WTC11 (cell line): ENCODE measurements at regions not wholly inside any gene's neighbourhood (a gene's known extent, or its start where the extent isn't known, plus 50 kb on each side); places are given as distances from the start of the nearest gene placed in this dataset.

ENCODE experiments used
- ATAC-seq: fragments of 200-7000 bp; cut with Tn5 transposase; 2 replicates; pipeline ENCODE4 v1.10.0; 2021; ENCODE audit warnings: mild to moderate bottlenecking, moderate library complexity
- CTCF ChIA-PET: fragments of 300-600 bp; sonication (Branson Sonifier 250); formaldehyde crosslinking; loops from one replicate; lab custom pipeline; 2021; ENCODE audit warnings: antibody characterized with exemption; lab: Charles Lee
- POLR2A ChIA-PET: fragments of 350-600 bp; sonication (Branson Sonifier 250); formaldehyde crosslinking; loops from one replicate; lab custom pipeline; 2021; ENCODE audit warnings: antibody characterized with exemption; lab: Charles Lee
- DNase-seq: peaks from one replicate; pipeline ENCODE4 v3.0.0; 2021; ENCODE audit warnings: low spot score
- H3K27ac Mint-ChIP-seq: 2 replicates; pipeline ENCODE4 v1.8.0; 2021; ENCODE audit warnings: mixed read lengths
- H3K27me3 Mint-ChIP-seq: 2 replicates; pipeline ENCODE4 v1.8.0; 2021; ENCODE audit warnings: low read depth, mild to moderate bottlenecking, moderate library complexity, mixed read lengths
- H3K36me3 Mint-ChIP-seq: 2 replicates; pipeline ENCODE4 v1.8.0; 2021; ENCODE audit warnings: mixed read lengths
- H3K4me1 Mint-ChIP-seq: 2 replicates; pipeline ENCODE4 v1.8.0; 2022; ENCODE audit warnings: mixed read lengths
- H3K4me3 Mint-ChIP-seq: 2 replicates; pipeline ENCODE4 v1.8.0; 2021; ENCODE audit warnings: mild to moderate bottlenecking, moderate library complexity, mixed read lengths
- H3K9me3 Mint-ChIP-seq: 2 replicates; pipeline ENCODE4 v1.8.0; 2021; ENCODE audit warnings: mixed read lengths
- ARID4B ChIP-seq: sonication (generic); formaldehyde crosslinking; IDR thresholded peaks from 2 replicates; pipeline ENCODE4 v1.8.0; 2023; ENCODE audit warnings: missing genetic modification reagents, mild to moderate bottlenecking, borderline replicate concordance
- ATF3 ChIP-seq: sonication (generic); formaldehyde crosslinking; conservative IDR thresholded peaks from 2 replicates; pipeline ENCODE4 v1.8.1; 2022; ENCODE audit warnings: mild to moderate bottlenecking, missing genetic modification reagents
- ETV6 ChIP-seq: sonication (generic); formaldehyde crosslinking; IDR thresholded peaks from 2 replicates; pipeline ENCODE4 v1.8.1; 2022; ENCODE audit warnings: mild to moderate bottlenecking, missing genetic modification reagents
- GABPB1 ChIP-seq: sonication (generic); formaldehyde crosslinking; IDR thresholded peaks from 2 replicates; pipeline ENCODE4 v1.8.1; 2023; ENCODE audit warnings: mild to moderate bottlenecking, missing genetic modification reagents
- HMGA2 ChIP-seq: fragments of 250-450 bp; sonication (Bioruptor Pico); IDR thresholded peaks from 2 replicates; pipeline ENCODE4 v1.4.0; 2021; ENCODE audit warnings: mild to moderate bottlenecking, moderate library complexity
- IRF2 ChIP-seq: sonication (generic); formaldehyde crosslinking; IDR thresholded peaks from 2 replicates; pipeline ENCODE4 v1.8.0; 2022; ENCODE audit warnings: low read depth, missing genetic modification reagents, borderline replicate concordance
- MXD4 ChIP-seq: fragments of 250-450 bp; sonication (Bioruptor Pico); IDR thresholded peaks from 2 replicates; pipeline ENCODE4 v1.8.0; 2021; ENCODE audit warnings: mild to moderate bottlenecking, moderate library complexity, borderline replicate concordance
- NFYB ChIP-seq: sonication (generic); formaldehyde crosslinking; conservative IDR thresholded peaks from 2 replicates; pipeline ENCODE4 v1.8.0; 2022; ENCODE audit warnings: low read depth, missing genetic modification reagents
- NR1H2 ChIP-seq: sonication (generic); formaldehyde crosslinking; IDR thresholded peaks from 2 replicates; pipeline ENCODE4 v1.9.0; 2021; ENCODE audit warnings: mild to moderate bottlenecking, moderate library complexity, missing genetic modification reagents
- PRDM15 ChIP-seq: sonication (generic); formaldehyde crosslinking; IDR thresholded peaks from 2 replicates; pipeline ENCODE4 v1.8.0; 2022; ENCODE audit warnings: missing genetic modification reagents
- PREB ChIP-seq: sonication (generic); formaldehyde crosslinking; IDR thresholded peaks from 2 replicates; pipeline ENCODE4 v1.8.1; 2022; ENCODE audit warnings: mild to moderate bottlenecking, missing genetic modification reagents, moderate library complexity, borderline replicate concordance
- TCF7 ChIP-seq: sonication (generic); formaldehyde crosslinking; IDR thresholded peaks from 2 replicates; pipeline ENCODE4 v1.8.0; 2022; ENCODE audit warnings: mild to moderate bottlenecking, low read depth, missing genetic modification reagents, moderate library complexity
- USF2 ChIP-seq: sonication (generic); formaldehyde crosslinking; IDR thresholded peaks from 2 replicates; pipeline ENCODE4 v1.8.1; 2023; ENCODE audit warnings: mild to moderate bottlenecking, missing genetic modification reagents, moderate library complexity
- ZMAT4 ChIP-seq: fragments of 250-450 bp; sonication (Bioruptor Pico); IDR thresholded peaks from 2 replicates; pipeline ENCODE4 v1.9.0; 2021; ENCODE audit warnings: mild to moderate bottlenecking
- ZNF263 ChIP-seq: sonication (generic); formaldehyde crosslinking; IDR thresholded peaks from 2 replicates; pipeline ENCODE4 v1.8.1; 2022; ENCODE audit warnings: low read depth, mild to moderate bottlenecking, moderate library complexity, missing genetic modification reagents
- ZNF423 ChIP-seq: fragments of 250-450 bp; sonication (Bioruptor Pico); IDR thresholded peaks from 2 replicates; pipeline ENCODE4 v2.1.2; 2022; ENCODE audit warnings: mild to moderate bottlenecking, moderate library complexity

- TF ChIP-seq GABPB1 (CRISPR knock-in tag) (no peak), MXD4 (CRISPR knock-in tag) (no peak), PREB (no peak), HMGA2 (CRISPR knock-in tag) (no peak), ZNF263 (CRISPR knock-in tag) (no peak), ZNF423 (CRISPR knock-in tag) (no peak), NR1H2 (CRISPR knock-in tag) (no peak), NFYB (CRISPR knock-in tag) (no peak), PRDM15 (CRISPR knock-in tag) (no peak)
- TF ChIP-seq, all 79 proteins: peak for 0
Measured at GRCh38 chrX:142686206-142686605, 339.5 kb upstream of the SPANXN4 start (continued).

GRCh38 chrX:142680038-142680437 lies 345.7 kb upstream of the SPANXN4 start:
- ATAC-seq: no peak
- Mint-ChIP-seq H3K9me3 (peaks cover 17% of the 10 kb centered on the region), H3K27me3 (no peaks in the 10 kb centered on the region)

More at GRCh38 chrX:142680038-142680437, 345.7 kb upstream of the SPANXN4 start:
- TF ChIP-seq USF2 (CRISPR knock-in tag) (no peak), ZMAT4 (CRISPR knock-in tag) (no peak), IRF2 (CRISPR knock-in tag) (no peak), ETV6 (no peak), ATF3 (CRISPR knock-in tag) (no peak), TCF7 (CRISPR knock-in tag) (no peak), ARID4B (no peak)
- ChIA-PET CTCF (no interaction called here), POLR2A (no interaction called here)
- no peak for DNase-seq
- Mint-ChIP-seq H3K4me1 (no peaks in the 10 kb centered on the region), H3K36me3 (peaks cover 7% of the 10 kb centered on the region; the same call in 1 of the 2 replicates), H3K27ac (no peak overlapping the region), H3K4me3 (no peak overlapping the region)
